KMS-11 (cell line): ENCODE measurements at regions not wholly inside any gene's neighbourhood (a gene's known extent, or its start where the extent isn't known, plus 50 kb on each side); places are given as distances from the start of the nearest gene placed in this dataset.

Experiments used
- H2AFZ ChIP-seq: fragments of 200-600 bp; sonication (generic); 2 replicates; pipeline ENCODE4 v1.6.1; 2016; ENCODE audit warnings: antibody characterized with exemption, mixed run types, low read depth
- H3K27ac ChIP-seq: fragments of 200-600 bp; sonication (generic); 2 replicates; pipeline ENCODE4 v1.6.1; 2016; ENCODE audit warnings: mild to moderate bottlenecking, mixed run types
- H3K27me3 ChIP-seq: fragments of 200-600 bp; sonication (generic); 2 replicates; pipeline ENCODE4 v1.6.1; 2017; ENCODE audit warnings: mild to moderate bottlenecking, low read depth, mixed run types, moderate library complexity; ENCODE audit not compliant: insufficient read depth
- H3K36me3 ChIP-seq: fragments of 200-600 bp; sonication (generic); 2 replicates; pipeline ENCODE4 v1.6.1; 2017; ENCODE audit warnings: mild to moderate bottlenecking, mixed run types; ENCODE audit not compliant: insufficient read depth
- H3K4me1 ChIP-seq: fragments of 200-600 bp; sonication (generic); 2 replicates; pipeline ENCODE4 v1.6.1; 2016; ENCODE audit warnings: mild to moderate bottlenecking, low read depth, mixed run types; ENCODE audit not compliant: poor library complexity, severe bottlenecking
- H3K4me2 ChIP-seq: fragments of 200-600 bp; sonication (generic); 2 replicates; pipeline ENCODE4 v1.7.0; 2016; ENCODE audit warnings: mild to moderate bottlenecking, mixed run types
- H3K4me3 ChIP-seq: fragments of 200-600 bp; sonication (generic); IDR thresholded peaks from 2 replicates; pipeline ENCODE4 v1.6.1; 2017; ENCODE audit warnings: low read depth, low read length, mixed read lengths; ENCODE audit not compliant: insufficient read depth
- H3K79me2 ChIP-seq: fragments of 200-600 bp; sonication (generic); 2 replicates; pipeline ENCODE4 v1.6.1; 2016; ENCODE audit warnings: low read depth, mixed run types; ENCODE audit not compliant: insufficient read depth
- H3K9ac ChIP-seq: fragments of 200-600 bp; sonication (generic); 2 replicates; pipeline ENCODE4 v1.6.1; 2016; ENCODE audit warnings: mild to moderate bottlenecking, mixed run types
- H4K20me1 ChIP-seq: fragments of 200-600 bp; sonication (generic); 2 replicates; pipeline ENCODE4 v1.6.1; 2016; ENCODE audit warnings: mild to moderate bottlenecking, mixed run types; ENCODE audit not compliant: insufficient read depth
- TF ChIP-seq, protein P1 (sequence below): fragments of 200-600 bp; sonication (generic); conservative IDR thresholded peaks from 2 replicates; pipeline ENCODE4 v1.6.1; 2017; ENCODE audit warnings: low read depth, mild to moderate bottlenecking, antibody characterized with exemption, low read length, moderate library complexity, mixed read lengths

DNA sequence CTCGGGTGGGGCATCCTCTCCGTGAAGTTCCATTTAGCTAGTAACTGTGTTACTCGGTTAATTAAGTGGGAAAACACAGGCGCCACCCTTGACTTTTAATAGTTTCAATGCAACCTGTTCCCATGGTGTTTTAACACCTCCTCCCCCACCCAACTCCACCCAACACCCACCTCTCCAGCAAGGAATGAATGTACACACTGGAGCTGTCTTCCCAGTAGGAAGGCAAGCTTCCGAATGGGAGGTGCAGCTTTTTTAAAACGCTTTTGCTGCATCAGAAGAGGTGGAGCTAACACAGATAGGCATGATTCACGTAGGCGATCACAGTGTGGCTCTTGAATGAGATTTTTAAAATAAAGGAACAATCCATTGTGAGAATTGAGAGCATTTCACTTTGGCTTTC, 73.8 kb upstream of the AGAP1 start:
- H3K9ac ChIP-seq, result no peak overlapping the region
- no peak overlapping the region for H3K4me3 ChIP-seq
- TF ChIP-seq, protein P1, sequence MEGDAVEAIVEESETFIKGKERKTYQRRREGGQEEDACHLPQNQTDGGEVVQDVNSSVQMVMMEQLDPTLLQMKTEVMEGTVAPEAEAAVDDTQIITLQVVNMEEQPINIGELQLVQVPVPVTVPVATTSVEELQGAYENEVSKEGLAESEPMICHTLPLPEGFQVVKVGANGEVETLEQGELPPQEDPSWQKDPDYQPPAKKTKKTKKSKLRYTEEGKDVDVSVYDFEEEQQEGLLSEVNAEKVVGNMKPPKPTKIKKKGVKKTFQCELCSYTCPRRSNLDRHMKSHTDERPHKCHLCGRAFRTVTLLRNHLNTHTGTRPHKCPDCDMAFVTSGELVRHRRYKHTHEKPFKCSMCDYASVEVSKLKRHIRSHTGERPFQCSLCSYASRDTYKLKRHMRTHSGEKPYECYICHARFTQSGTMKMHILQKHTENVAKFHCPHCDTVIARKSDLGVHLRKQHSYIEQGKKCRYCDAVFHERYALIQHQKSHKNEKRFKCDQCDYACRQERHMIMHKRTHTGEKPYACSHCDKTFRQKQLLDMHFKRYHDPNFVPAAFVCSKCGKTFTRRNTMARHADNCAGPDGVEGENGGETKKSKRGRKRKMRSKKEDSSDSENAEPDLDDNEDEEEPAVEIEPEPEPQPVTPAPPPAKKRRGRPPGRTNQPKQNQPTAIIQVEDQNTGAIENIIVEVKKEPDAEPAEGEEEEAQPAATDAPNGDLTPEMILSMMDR, result no peak
- no peaks in the 10 kb centered on the region for H3K4me1 ChIP-seq
- H3K4me2 ChIP-seq, result no peak overlapping the region
- H2AFZ ChIP-seq, result no peak overlapping the region
- H3K79me2 ChIP-seq, result no peaks in the 10 kb centered on the region
- H3K27ac ChIP-seq, result no peak overlapping the region
- no peaks in the 10 kb centered on the region for H4K20me1 ChIP-seq
- H3K27me3 ChIP-seq, result no peaks in the 10 kb centered on the region
- H3K36me3 ChIP-seq, result no peaks in the 10 kb centered on the region

DNA sequence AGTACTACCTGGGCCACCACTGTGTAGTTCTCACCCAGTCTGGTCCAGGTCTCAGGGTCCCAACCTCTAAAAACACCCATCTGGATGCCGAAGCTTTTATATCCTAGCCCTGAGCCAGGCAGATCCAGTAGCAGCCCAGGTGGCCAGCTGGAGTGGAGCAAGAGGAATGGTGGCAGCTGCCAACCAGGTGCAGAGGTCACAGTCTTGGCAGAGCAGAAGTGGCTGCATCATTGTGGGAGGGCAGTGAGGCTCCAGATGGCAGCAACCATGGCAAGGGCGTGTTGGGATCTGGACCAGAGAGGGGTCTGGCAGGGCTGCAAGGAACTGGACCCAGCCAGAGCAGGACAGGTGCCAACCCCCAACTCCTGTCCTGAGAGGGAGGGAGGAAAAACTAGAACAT, 72.2 kb upstream of the AGAP1 start:
- Histone ChIP-seq H3K79me2 (no peaks in the 10 kb centered on the region), H3K36me3 (no peaks in the 10 kb centered on the region), H3K4me2 (no peak overlapping the region), H2AFZ (no peak overlapping the region), H3K27ac (no peak overlapping the region), H3K27me3 (no peaks in the 10 kb centered on the region), H3K9ac (no peak overlapping the region), H3K4me3 (no peak overlapping the region), H4K20me1 (no peaks in the 10 kb centered on the region), H3K4me1 (no peaks in the 10 kb centered on the region)
- TF ChIP-seq, protein P1, result no peak

DNA sequence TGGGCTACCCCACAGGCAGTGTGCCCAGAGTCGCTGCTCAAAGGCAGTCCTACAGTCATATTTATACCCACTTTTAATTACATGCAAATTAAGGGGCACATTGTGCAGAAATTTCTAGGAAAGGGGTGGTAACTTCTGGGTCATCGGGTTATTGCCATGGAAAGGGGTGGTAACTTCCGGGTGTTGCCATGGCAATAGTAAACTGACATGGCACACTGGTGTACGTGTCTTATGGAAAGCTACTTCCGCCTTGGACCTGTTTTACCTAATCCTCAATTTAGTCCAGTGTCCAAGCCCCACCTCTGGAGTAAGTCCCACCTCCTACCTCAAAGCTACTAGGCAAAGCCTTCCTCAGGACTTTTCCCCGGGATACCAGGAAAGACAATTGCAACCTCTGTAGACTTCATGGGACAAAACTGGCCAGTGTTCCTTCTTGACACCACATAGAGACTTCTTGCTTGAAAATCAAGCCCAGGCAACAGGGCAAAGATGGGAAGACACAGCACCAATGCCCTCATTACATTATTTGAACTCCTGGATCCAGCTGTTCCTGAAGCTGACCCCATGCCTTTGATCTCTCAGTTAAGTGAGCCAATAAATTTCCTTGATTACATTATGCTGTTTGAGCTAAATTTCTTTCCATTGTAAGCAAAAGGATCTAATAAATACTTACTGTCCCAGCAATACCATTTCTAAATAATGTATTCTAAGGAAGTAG, 63.3 kb upstream of the AGAP1 start:
- no peak overlapping the region for H3K4me2 ChIP-seq
- H3K27me3 ChIP-seq, result no peaks in the 10 kb centered on the region
- H4K20me1 ChIP-seq, result no peaks in the 10 kb centered on the region
- H3K4me3 ChIP-seq, result no peak overlapping the region
- H3K9ac ChIP-seq, result no peak overlapping the region
- no peaks in the 10 kb centered on the region for H3K79me2 ChIP-seq
- no peak overlapping the region for H3K27ac ChIP-seq
- TF ChIP-seq, protein P1, result no peak
- H2AFZ ChIP-seq, result no peak overlapping the region
- H3K4me1 ChIP-seq, result no peaks in the 10 kb centered on the region
- H3K36me3 ChIP-seq, result no peaks in the 10 kb centered on the region

DNA sequence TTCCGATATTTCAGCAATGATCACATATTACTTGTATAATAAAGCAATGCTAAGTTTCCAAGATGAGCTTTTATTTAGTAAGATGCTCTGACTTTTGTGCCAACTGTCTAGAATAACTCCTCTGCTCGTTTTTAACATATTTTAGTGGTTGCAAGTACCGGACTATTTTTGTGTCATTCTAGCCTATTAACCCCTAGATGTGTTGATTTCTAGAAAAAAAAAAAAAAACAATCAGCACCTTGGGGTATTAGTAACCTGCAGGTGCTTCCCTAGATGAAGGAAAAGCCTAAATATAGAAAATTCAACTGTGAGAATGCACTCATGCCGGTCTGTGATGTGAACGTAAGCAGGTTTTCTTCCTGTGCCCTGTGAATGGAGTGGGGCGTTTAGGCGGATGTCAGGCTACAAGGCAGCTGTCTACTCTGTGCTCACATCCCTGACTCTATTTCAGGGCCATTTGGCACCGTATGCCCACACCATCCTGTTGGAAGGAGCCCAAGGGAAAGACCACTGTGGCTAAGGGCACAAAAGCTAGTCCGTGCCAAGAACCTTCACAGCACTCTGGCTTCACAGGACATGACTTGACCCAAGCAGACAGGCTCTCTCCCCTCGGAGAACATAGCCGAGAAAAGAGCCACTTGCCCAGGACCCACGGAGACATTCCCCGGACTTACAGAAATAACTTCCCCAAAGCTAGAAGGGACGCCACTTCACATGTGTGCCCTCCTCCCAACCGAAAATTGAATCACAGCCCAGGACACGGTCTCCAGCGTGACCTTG, 60.9 kb upstream of the AGAP1 start:
- H3K4me3 ChIP-seq, result no peak overlapping the region
- H2AFZ ChIP-seq, result no peak overlapping the region
- H3K79me2 ChIP-seq, result no peaks in the 10 kb centered on the region
- TF ChIP-seq, protein P1, result no peak
- no peaks in the 10 kb centered on the region for H3K27me3 ChIP-seq
- H3K9ac ChIP-seq, result no peak overlapping the region
- no peak overlapping the region for H3K27ac ChIP-seq
- no peak overlapping the region for H3K4me2 ChIP-seq
- H3K4me1 ChIP-seq, result no peaks in the 10 kb centered on the region
- no peaks in the 10 kb centered on the region for H3K36me3 ChIP-seq
- H4K20me1 ChIP-seq, result no peaks in the 10 kb centered on the region
